GM12878 (cell line): ENCODE measurements at regions not wholly inside any gene's neighbourhood (a gene's known extent, or its start where the extent isn't known, plus 50 kb on each side); places are given as distances from the start of the nearest gene placed in this dataset.

ENCODE experiments used
- ATAC-seq: fragments of 200-7000 bp; cut with Tn5 transposase; 3 replicates; pipeline ENCODE4 v1.9.1; 2020; ENCODE audit warnings: mild to moderate bottlenecking, moderate library complexity
- BruUV-seq: library from RNA; stranded (reverse); fragments of 400-500 nt; replicated peaks from 2 replicates; lab custom pipeline; 2021; lab: Mats Ljungman, UMichigan
- CTCF ChIA-PET: fragments of 300-600 bp; sonication (Branson Sonifier 250); formaldehyde crosslinking; extraction: SDS; loops from one replicate; lab custom pipeline; 2021; ENCODE audit warnings: inconsistent platforms; lab: Yijun Ruan, JAX
- POLR2A ChIA-PET: fragments of 350-600 bp; formaldehyde crosslinking; extraction: SDS; loops from one replicate; lab custom pipeline; 2021; ENCODE audit warnings: inconsistent platforms; lab: Charles Lee
- RAD21 ChIA-PET: fragments of 300-600 bp; sonication (Branson Sonifier 250); formaldehyde crosslinking; loops from one replicate; lab custom pipeline; 2023; ENCODE audit warnings: antibody characterized with exemption; ENCODE audit not compliant: unreplicated experiment; lab: Charles Lee
- SMC1A ChIA-PET: fragments of 300-600 bp; sonication (Branson Sonifier 250); formaldehyde crosslinking; loops from one replicate; lab custom pipeline; 2023; ENCODE audit not compliant: unreplicated experiment, uncharacterized antibody; lab: Charles Lee
- DNase-seq: peaks from one replicate; pipeline ENCODE4 v3.0.0-alpha.2; 2011; ENCODE audit warnings: low read depth, low spot score
- FAIRE-seq: peaks from 3 replicates; lab custom pipeline; 2011; peaks lifted over from hg19 to GRCh38; lab: Jason Lieb, UNC
- H2AFZ ChIP-seq: 2 replicates; pipeline ENCODE4 v1.6.0; 2011; ENCODE audit warnings: low read depth, low read length, control low read depth; ENCODE audit not compliant: control insufficient read depth
- H3K27ac ChIP-seq: 2 replicates; pipeline ENCODE4 v1.5.1; 2011; ENCODE audit warnings: control low read depth; ENCODE audit not compliant: control insufficient read depth, insufficient read depth
- H3K27me3 ChIP-seq, 2 experiments: replicated peaks in 1 of 2; 2 replicates each; pipeline versions ENCODE4 v1.6.0 to v1.6.1; 2011; ENCODE audit warnings: low read length in 1 of 2; ENCODE audit not compliant: control insufficient read depth in 2 of 2, insufficient read depth in 2 of 2
- H3K36me3 ChIP-seq, 2 experiments: 2 replicates each; pipeline ENCODE4 v1.5.1; 2011; ENCODE audit warnings: low read length in 1 of 2; ENCODE audit not compliant: control insufficient read depth in 2 of 2, insufficient read depth in 2 of 2
- H3K4me1 ChIP-seq: 2 replicates; pipeline ENCODE4 v1.6.1; 2011; ENCODE audit warnings: mild to moderate bottlenecking, low read length, moderate library complexity, mixed read lengths; ENCODE audit not compliant: control insufficient read depth, insufficient read depth
- H3K4me2 ChIP-seq: 2 replicates; pipeline ENCODE4 v1.6.0; 2011; ENCODE audit warnings: control low read depth; ENCODE audit not compliant: control insufficient read depth, insufficient read depth
- H3K4me3 ChIP-seq: fragments of 200-600 bp; sonication (generic); 2 replicates; pipeline ENCODE4 v1.5.1; 2016
- H3K79me2 ChIP-seq: 2 replicates; pipeline ENCODE4 v1.6.0; 2011; ENCODE audit warnings: low read length; ENCODE audit not compliant: control insufficient read depth, insufficient read depth
- H3K9ac ChIP-seq: 2 replicates; pipeline ENCODE4 v1.8.0; 2011; ENCODE audit warnings: low read length, control low read depth, mixed read lengths; ENCODE audit not compliant: control insufficient read depth, insufficient read depth
- H3K9me3 ChIP-seq: replicated peaks from 3 replicates; pipeline ENCODE4 v1.5.1; 2011; ENCODE audit warnings: mild to moderate bottlenecking, low read length; ENCODE audit not compliant: control insufficient read depth, insufficient read depth
- H4K20me1 ChIP-seq: 2 replicates; pipeline ENCODE4 v1.6.0; 2011; ENCODE audit not compliant: control insufficient read depth, insufficient read depth
- ATF7 ChIP-seq: fragments of 450-650 bp; IDR thresholded peaks from 2 replicates; pipeline ENCODE4 v1.6.1; 2016; ENCODE audit warnings: low read depth, mild to moderate bottlenecking
- GATAD2B ChIP-seq: fragments of 450-650 bp; conservative IDR thresholded peaks from 2 replicates; pipeline ENCODE4 v1.6.1; 2017; ENCODE audit warnings: low read depth, mild to moderate bottlenecking, moderate library complexity
- HCFC1 ChIP-seq: fragments of 150-350 bp; IDR thresholded peaks from 2 replicates; pipeline ENCODE4 v1.6.1; 2014; ENCODE audit warnings: low read length
- KDM1A ChIP-seq: fragments of 200-600 bp; sonication (generic); IDR thresholded peaks from 2 replicates; pipeline ENCODE4 v1.6.1; 2016; ENCODE audit warnings: borderline replicate concordance
- MYC ChIP-seq: IDR thresholded peaks from 2 replicates; pipeline ENCODE4 v1.6.1; 2011; ENCODE audit warnings: mild to moderate bottlenecking, low read length, moderate library complexity, inconsistent platforms; ENCODE audit not compliant: insufficient read depth, insufficient replicate concordance, insufficient read length, severe bottlenecking
- POLR2A ChIP-seq: IDR thresholded peaks from 2 replicates; pipeline ENCODE4 v1.6.1; 2011; ENCODE audit warnings: low read depth, mild to moderate bottlenecking, low read length
- RELA ChIP-seq: fragments of 450-650 bp; IDR thresholded peaks from 2 replicates; pipeline ENCODE4 v1.8.0; 2014; ENCODE audit warnings: borderline replicate concordance; ENCODE audit not compliant: partially characterized antibody
- SIX5 ChIP-seq: IDR thresholded peaks from 2 replicates; pipeline ENCODE4 v1.6.1; 2011; ENCODE audit warnings: mild to moderate bottlenecking, low read depth, low read length, moderate library complexity; ENCODE audit not compliant: severe bottlenecking
- SMARCA5 ChIP-seq: fragments of 450-650 bp; IDR thresholded peaks from 2 replicates; pipeline ENCODE4 v1.6.1; 2017; ENCODE audit warnings: mild to moderate bottlenecking
- STAT1 ChIP-seq: fragments of 450-650 bp; conservative IDR thresholded peaks from 2 replicates; pipeline ENCODE4 v1.6.1; 2014; ENCODE audit warnings: antibody characterized with exemption, mild to moderate bottlenecking
- SUZ12 ChIP-seq: fragments of 200-600 bp; sonication (generic); IDR thresholded peaks from one replicate; pipeline ENCODE4 v1.6.1; 2018; ENCODE audit warnings: antibody characterized with exemption, mild to moderate bottlenecking; ENCODE audit not compliant: unreplicated experiment
- TCF12 ChIP-seq: IDR thresholded peaks from 2 replicates; pipeline ENCODE4 v1.6.1; 2011; ENCODE audit warnings: low read depth, mild to moderate bottlenecking, low read length
- ZBED1 ChIP-seq: IDR thresholded peaks from 2 replicates; pipeline ENCODE4 v1.6.1; 2016; ENCODE audit warnings: borderline replicate concordance
- ZNF24 ChIP-seq: fragments of 450-650 bp; IDR thresholded peaks from 2 replicates; pipeline ENCODE4 v1.6.1; 2017; ENCODE audit warnings: antibody characterized with exemption, mild to moderate bottlenecking
- ZNF622 ChIP-seq: fragments of 450-650 bp; IDR thresholded peaks from 2 replicates; pipeline ENCODE4 v1.6.1; 2017; ENCODE audit warnings: mild to moderate bottlenecking, inconsistent platforms
- WGBS: methylation state at CpG from one replicate; pipeline ENCODE4 v1.1.6; 2016; ENCODE audit warnings: low lambda C conversion rate; ENCODE audit not compliant: insufficient replicate concordance, insufficient coverage; ENCODE audit errors: missing lambda C conversion rate; 5-methylcytosine and 5-hydroxymethylcytosine counted together
- in situ Hi-C: fragments of 300-500 bp; cut with MboI; formaldehyde crosslinking; loops from 9 replicates; pipeline ENCODE4 v1.14.3; 2018; ENCODE audit warnings: mixed read lengths
- intact Hi-C: fragments of 100-400 bp; cut with micrococcal nuclease; formaldehyde crosslinking; loops from one replicate; pipeline ENCODE4 v1.14.2; 2022; ENCODE audit not compliant: unreplicated experiment
- TF ChIP-seq, protein P1 (sequence below): IDR thresholded peaks from 2 replicates; pipeline ENCODE4 v1.6.1; 2011; ENCODE audit warnings: borderline replicate concordance, low read depth, mild to moderate bottlenecking, moderate library complexity, mixed read lengths, low read length; ENCODE audit not compliant: insufficient read depth; ENCODE audit errors: extremely low read length
- TF ChIP-seq, protein P2 (sequence below): IDR thresholded peaks from 2 replicates; pipeline ENCODE4 v1.6.1; 2012; ENCODE audit warnings: low read length, inconsistent platforms
- TF ChIP-seq, protein P3 (sequence below): IDR thresholded peaks from 2 replicates; pipeline ENCODE4 v1.6.1; 2012; ENCODE audit warnings: low read depth, low read length, improper control_type of control experiment

DNA sequence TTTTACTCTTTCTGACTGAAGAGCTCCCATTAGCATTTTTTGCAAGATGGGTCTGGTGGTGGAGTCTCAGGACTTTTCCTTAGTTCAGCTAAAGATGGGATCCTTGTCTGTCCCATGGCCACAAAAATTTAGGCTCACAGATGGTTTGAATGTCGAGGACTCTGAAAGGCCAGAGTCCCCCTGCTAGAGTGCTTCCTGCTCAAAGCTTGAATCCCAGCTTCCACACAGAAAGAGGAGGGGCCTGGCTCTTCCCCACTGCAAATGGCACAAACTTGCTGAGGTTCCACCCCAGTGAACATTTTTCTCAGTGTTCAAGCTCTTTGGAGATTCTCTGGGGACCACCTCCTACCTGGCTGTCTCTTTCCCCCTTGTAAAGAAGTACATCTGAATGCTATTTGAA, 64.7 kb upstream of the UGT2B15 start:
- ChIA-PET CTCF (interaction anchor here (0.6 to 1.1 kb wide), 2 partner anchors 37 to 290 kb away, joined by 3 read pairs; no protein-coding TSS in a partner anchor), RAD21 (interaction anchor here (1.4 kb wide), 1 partner anchor 13 kb away, joined by 3 read pairs; no protein-coding TSS in a partner anchor), SMC1A (interaction anchor here (0.7 to 0.9 kb wide), 2 partner anchors 18 to 236 kb away, joined by 3 to 4 read pairs; no protein-coding TSS in a partner anchor)
- 0% methylated on average over 1 of the region's 1 CpG for WGBS
- H3K4me1 ChIP-seq = no peaks in the 10 kb centered on the region
- H3K36me3 ChIP-seq = no peaks in the 10 kb centered on the region
- intact Hi-C loops = no loop called here
- no peak overlapping the region for H3K4me2 ChIP-seq
- no peak overlapping the region for H2AFZ ChIP-seq
- no peak for DNase-seq
- no peaks in the 10 kb centered on the region for H3K27me3 ChIP-seq
- TF ChIP-seq, protein P1, sequence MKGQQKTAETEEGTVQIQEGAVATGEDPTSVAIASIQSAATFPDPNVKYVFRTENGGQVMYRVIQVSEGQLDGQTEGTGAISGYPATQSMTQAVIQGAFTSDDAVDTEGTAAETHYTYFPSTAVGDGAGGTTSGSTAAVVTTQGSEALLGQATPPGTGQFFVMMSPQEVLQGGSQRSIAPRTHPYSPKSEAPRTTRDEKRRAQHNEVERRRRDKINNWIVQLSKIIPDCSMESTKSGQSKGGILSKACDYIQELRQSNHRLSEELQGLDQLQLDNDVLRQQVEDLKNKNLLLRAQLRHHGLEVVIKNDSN = no peak
- TF ChIP-seq, protein P2, sequence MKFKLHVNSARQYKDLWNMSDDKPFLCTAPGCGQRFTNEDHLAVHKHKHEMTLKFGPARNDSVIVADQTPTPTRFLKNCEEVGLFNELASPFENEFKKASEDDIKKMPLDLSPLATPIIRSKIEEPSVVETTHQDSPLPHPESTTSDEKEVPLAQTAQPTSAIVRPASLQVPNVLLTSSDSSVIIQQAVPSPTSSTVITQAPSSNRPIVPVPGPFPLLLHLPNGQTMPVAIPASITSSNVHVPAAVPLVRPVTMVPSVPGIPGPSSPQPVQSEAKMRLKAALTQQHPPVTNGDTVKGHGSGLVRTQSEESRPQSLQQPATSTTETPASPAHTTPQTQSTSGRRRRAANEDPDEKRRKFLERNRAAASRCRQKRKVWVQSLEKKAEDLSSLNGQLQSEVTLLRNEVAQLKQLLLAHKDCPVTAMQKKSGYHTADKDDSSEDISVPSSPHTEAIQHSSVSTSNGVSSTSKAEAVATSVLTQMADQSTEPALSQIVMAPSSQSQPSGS = no peak
- TF ChIP-seq ZNF622 (no peak), HCFC1 (no peak), ATF7 (no peak)
- TF ChIP-seq, all 136 proteins: peak for 0
- in situ Hi-C loops = no loop called here
- no TSS peak for BruUV-seq
- Histone ChIP-seq H3K79me2 (no peaks in the 10 kb centered on the region), H3K9me3 (no peaks in the 10 kb centered on the region), H4K20me1 (no peaks in the 10 kb centered on the region), H3K27ac (no peak overlapping the region), H3K4me3 (no peak overlapping the region), H3K9ac (no peak overlapping the region)
- ATAC-seq (no peak), FAIRE-seq (no peak)
- POLR2A ChIA-PET = no interaction called here

DNA sequence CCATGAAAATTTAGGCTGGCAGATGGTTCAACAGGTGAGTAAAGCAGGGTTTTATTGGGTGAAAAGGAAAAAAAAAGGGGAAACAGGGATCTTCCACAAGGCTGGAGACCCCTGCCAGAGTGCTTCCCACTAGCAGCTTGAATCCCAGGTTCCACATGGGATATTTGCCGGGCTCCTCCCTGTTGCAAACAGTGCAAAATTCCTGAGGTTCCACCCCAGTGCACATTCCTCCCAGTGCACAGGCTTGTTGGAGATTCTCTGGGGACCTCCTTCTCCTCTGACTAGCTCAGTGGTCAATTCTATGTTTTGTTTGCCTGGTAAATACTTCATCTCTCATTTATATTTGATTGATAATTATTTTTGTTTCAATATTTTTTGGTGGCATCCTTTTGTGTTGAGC, 66.4 kb upstream of the UGT2B15 start:
- no TSS peak for BruUV-seq
- CTCF ChIA-PET = no interaction called here
- no peak for TF ChIP-seq SIX5
- no peak for TF ChIP-seq KDM1A
- TF ChIP-seq MYC = no peak
- TF ChIP-seq RELA = no peak
- TF ChIP-seq ZNF24 = no peak
- TF ChIP-seq SMARCA5 = no peak
- TF ChIP-seq TCF12 = no peak
- TF ChIP-seq ZBED1 = no peak
- TF ChIP-seq POLR2A = no peak
- no peak for TF ChIP-seq SUZ12
- no peak for TF ChIP-seq STAT1
- TF ChIP-seq, protein P3, sequence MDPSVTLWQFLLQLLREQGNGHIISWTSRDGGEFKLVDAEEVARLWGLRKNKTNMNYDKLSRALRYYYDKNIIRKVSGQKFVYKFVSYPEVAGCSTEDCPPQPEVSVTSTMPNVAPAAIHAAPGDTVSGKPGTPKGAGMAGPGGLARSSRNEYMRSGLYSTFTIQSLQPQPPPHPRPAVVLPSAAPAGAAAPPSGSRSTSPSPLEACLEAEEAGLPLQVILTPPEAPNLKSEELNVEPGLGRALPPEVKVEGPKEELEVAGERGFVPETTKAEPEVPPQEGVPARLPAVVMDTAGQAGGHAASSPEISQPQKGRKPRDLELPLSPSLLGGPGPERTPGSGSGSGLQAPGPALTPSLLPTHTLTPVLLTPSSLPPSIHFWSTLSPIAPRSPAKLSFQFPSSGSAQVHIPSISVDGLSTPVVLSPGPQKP = no peak
- TF ChIP-seq GATAD2B = no peak

More for the DNA sequence above, 66.4 kb upstream of the UGT2B15 start:
- H3K4me2 ChIP-seq = no peak overlapping the region
- no peak for ATAC-seq
- no peaks in the 10 kb centered on the region for H3K27me3 ChIP-seq
- 0% methylated on average over 1 of the region's 1 CpG for WGBS
- FAIRE-seq = no peak
- H3K4me3 ChIP-seq = no peak overlapping the region
- H2AFZ ChIP-seq = no peak overlapping the region
- H3K36me3 ChIP-seq = no peaks in the 10 kb centered on the region
- no peak for DNase-seq
- no peak overlapping the region for H3K9ac ChIP-seq
- POLR2A ChIA-PET = no interaction called here
- H4K20me1 ChIP-seq = no peaks in the 10 kb centered on the region
- intact Hi-C loops = no loop called here
- no peaks in the 10 kb centered on the region for H3K9me3 ChIP-seq
- RAD21 ChIA-PET = no interaction called here
- H3K79me2 ChIP-seq = no peaks in the 10 kb centered on the region
- H3K27ac ChIP-seq = no peak overlapping the region
- in situ Hi-C loops = no loop called here
- SMC1A ChIA-PET = no interaction called here
- no peaks in the 10 kb centered on the region for H3K4me1 ChIP-seq
